ENCODE measurements at regions not wholly inside any gene's neighbourhood (a gene's known extent, or its start where the extent isn't known, plus 50 kb on each side); places are given as distances from the start of the nearest gene placed in this dataset.

DNA sequence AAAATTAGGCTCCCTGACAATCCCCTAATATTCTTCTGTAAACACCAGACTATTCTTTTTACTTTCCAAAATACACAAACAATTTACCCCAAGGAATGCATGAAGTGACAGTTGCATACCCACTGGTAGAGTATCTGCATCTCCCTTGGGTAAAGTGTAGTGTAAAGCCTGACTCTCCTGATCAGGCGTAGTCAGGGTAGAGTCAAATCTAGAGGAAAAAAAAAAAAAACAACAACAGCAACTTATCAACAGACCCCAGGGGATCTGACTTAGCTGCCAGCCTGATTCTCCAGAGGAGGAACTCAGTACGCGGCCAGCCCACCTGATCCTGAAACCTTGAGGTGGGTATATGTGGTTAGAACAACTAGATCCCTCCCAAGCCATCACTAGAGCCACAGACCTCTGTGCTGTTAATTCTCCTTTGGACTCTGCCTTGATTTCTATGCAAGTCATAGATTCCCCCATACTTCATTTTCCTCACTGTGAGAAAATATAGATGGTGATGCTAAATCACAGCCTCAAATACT is 61.0 kb downstream of the ZNF608 start:
- no peak for TF ChIP-seq POLR2A (IDR thresholded peaks at IDR 0.05; ENCODE audit: control extremely low read depth in 1 of 2, low read depth in 2 of 2, low read length in 2 of 2)
- TF ChIP-seq CTCF (IDR thresholded peaks at IDR 0.05; ENCODE audit: control extremely low read depth in 1 of 3, insufficient read depth in 1 of 3, low read depth in 1 of 3, low read length in 3 of 3), result no peak
- no peak for TF ChIP-seq CHD1 (IDR thresholded peaks at IDR 0.05; ENCODE audit: low read depth, low read length)
- TF ChIP-seq ZNF274 (IDR thresholded peaks at IDR 0.05; ENCODE audit: borderline replicate concordance, extremely low read depth, low read length), result no peak
- no peak for TF ChIP-seq EP300 (IDR thresholded peaks at IDR 0.05; ENCODE audit: borderline replicate concordance in 1 of 2, low read depth in 2 of 2, low read length in 2 of 2)
- no peak for TF ChIP-seq SIRT6 (IDR thresholded peaks at IDR 0.05; ENCODE audit: low read length)

All from H1 (cell line).